Retinal pigment epithelial cell (primary cell): ENCODE measurements at regions not wholly inside any gene's neighbourhood (a gene's known extent, or its start where the extent isn't known, plus 50 kb on each side); places are given as distances from the start of the nearest gene placed in this dataset.

Experiments used
- DNase-seq: peaks from one replicate; pipeline ENCODE4 v3.0.0-alpha.2; 2010; ENCODE audit warnings: low read depth
- H3K4me3 ChIP-seq: 2 replicates; pipeline ENCODE4 v1.5.1; 2011; ENCODE audit warnings: mild to moderate bottlenecking, low read length, control low read depth, moderate library complexity
- TF ChIP-seq, protein P1 (sequence below): conservative IDR thresholded peaks from 2 replicates; pipeline ENCODE4 v1.5.1; 2011; ENCODE audit warnings: low read depth, low read length, control low read depth, inconsistent platforms

DNA sequence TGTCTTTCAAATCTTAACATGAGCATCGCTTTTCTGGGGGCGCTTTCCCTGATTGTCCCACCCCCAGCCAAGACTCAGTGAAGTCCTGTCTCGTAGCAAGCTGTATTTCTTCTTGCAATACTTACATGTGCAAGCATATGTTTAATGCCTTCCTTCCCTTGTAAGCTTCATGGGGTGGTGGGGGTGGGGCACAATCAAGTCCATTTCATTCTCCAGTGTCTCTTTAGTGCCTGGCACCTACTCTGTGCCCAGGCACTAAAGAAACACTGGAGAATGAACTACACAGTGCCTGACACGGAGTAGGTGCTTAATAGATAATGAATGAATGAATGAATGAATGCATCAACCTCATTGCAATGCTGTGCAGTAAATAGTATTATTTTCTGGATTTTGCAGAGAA is 143.1 kb downstream of the PLPP3 start:
- DNase-seq = no peak
- TF ChIP-seq, protein P1, sequence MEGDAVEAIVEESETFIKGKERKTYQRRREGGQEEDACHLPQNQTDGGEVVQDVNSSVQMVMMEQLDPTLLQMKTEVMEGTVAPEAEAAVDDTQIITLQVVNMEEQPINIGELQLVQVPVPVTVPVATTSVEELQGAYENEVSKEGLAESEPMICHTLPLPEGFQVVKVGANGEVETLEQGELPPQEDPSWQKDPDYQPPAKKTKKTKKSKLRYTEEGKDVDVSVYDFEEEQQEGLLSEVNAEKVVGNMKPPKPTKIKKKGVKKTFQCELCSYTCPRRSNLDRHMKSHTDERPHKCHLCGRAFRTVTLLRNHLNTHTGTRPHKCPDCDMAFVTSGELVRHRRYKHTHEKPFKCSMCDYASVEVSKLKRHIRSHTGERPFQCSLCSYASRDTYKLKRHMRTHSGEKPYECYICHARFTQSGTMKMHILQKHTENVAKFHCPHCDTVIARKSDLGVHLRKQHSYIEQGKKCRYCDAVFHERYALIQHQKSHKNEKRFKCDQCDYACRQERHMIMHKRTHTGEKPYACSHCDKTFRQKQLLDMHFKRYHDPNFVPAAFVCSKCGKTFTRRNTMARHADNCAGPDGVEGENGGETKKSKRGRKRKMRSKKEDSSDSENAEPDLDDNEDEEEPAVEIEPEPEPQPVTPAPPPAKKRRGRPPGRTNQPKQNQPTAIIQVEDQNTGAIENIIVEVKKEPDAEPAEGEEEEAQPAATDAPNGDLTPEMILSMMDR = no peak
- H3K4me3 ChIP-seq = no peak overlapping the region

DNA sequence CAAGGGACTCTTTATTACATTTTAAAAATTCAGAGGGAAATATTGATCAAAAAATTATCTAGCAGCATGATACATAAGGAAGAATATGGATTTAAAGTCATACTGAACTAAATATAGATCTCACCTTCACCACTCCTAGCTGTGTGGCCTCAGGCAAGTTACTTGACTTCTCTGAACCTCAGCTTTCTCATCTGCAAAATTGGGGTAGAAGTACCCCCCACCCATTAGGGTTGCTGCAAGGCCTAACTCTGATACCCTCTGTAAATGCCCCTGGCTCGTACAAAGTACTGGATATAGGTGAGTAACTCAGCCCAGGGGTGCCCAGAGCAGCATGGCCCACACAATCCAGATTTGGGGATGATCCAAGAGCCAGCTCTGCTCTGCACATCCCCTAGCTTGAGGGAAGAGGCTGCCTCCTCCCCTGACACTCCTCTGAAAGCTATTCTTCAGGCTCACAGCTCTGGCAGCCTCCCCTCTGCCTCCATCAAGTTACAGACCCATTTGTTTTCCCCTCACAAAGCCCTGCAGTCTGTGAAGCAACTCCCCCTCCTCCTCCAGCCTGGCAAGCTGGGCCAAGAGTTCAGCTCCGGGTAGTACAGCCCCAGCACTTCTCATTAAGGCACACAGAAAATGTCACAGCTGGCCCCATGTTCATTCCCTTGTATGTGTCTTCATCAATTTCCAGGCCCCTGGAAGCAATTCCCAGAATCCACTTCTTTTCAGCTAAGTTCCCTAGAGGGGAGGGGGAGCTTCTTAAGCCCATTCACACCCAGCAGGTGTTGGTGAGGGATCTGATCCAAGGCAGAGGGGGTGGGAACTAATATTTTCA is 143.7 kb downstream of the PLPP3 start:
- H3K4me3 ChIP-seq = no peak overlapping the region
- TF ChIP-seq, protein P1 = no peak
- no peak for DNase-seq

DNA sequence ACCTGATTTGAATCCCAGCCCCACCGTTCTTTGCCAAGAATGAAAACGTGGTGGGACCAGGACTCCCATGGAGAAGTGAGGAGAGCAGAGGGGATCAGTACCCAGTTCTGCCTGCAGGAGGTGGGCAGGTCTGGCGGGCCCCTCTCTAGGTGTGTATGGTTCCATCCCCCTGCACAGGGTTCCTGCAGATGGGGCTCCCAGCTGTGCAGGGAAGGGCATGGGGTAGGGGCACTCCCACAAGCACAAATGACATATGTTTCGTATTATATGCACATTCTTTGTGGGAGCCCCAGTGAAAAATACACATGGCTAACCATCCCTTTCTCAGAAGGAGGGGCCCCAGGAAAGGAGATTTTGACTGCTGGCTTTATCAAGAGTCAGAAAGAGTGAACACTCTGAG is 144.6 kb downstream of the PLPP3 start:
- TF ChIP-seq, protein P1 = peak; percentile 19
- no peak for DNase-seq

DNA sequence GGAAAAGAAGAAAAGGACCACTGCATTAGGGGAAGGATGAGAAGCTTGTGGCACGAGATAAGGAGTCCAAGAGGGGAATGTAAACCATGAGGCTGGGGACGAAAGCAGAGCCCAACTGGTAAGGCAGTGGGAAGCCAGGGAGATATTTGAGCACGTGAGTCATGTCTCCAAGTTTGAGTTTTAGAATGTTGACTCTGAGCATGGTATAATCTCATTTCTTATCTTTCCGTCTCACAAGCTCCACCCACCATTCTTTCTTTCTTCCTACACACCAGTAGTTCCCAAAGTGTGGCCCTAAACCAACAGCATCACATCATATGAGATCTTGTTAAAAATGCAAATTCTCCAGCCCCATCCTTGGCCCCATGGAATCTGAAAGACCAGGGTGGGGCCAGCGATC is 145.3 kb downstream of the PLPP3 start:
- no peak for DNase-seq
- TF ChIP-seq, protein P1 = no peak
- no peak overlapping the region for H3K4me3 ChIP-seq

More for the DNA sequence above, 144.6 kb downstream of the PLPP3 start:
- no peak overlapping the region for H3K4me3 ChIP-seq

DNA sequence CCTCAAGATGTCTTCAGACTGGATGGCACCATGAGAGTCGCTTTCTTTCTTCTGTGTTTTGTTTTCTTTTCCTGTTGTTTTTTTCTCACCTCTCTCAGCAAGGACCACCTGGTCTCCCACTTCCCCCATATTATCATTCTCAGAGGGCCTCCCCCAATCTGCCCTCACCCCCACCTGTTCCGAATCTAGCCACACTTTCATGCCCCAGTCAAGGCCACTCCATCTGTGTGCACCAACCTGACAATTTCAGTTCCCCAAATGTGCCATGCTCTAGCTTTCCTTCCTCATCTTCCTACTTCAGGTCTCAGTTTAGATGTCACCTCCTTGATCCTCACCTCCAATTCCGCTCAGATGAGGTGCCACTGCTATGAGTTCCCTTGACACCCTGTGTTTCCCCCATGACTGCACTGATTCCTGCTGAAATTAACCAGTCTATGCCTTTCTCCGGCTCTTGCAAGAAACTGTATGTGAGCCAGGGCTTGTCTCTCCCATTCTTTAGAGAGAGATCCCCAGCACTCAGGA is 146.2 kb downstream of the PLPP3 start:
- DNase-seq = no peak
- H3K4me3 ChIP-seq = no peak overlapping the region
- TF ChIP-seq, protein P1 = no peak

DNA sequence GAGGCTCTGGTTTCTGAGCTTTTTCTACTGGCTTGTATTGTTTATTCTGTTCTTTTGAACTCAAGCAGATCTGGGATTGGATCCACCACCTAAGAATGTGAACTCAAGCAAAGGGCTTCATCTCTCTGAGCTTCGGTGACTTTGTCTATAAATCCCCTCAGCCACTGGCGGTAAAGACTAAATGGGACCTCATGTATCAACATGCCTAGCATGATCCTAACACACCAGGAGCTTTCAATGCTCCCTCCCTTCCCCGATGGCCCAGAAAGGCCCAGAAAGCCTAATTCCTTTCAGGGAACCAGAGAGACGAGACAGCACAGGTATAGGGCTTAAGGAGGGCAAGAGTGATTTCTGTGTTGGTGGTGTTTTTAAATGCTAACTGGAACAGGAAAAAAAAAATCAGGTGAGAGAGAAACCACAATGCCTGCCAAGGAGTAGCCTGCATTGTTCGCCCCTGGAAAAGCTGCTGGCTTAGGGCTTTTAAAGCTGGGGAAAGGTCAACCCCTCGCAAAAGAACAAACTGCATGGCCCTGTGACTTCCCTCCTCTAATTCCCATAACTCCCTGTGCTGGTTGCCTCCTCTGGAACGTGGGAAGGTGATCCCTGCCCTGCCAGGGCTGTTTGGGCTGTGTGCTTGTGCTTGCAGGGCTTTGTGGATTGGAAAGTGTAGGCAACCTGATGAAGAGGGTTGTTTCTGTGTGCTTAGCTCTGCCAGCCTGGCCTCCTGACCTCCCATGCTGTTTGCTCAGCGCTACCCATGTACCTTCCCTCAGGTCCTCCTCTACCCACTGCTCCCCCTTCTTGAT is 147.0 kb downstream of the PLPP3 start:
- DNase-seq = no peak
- TF ChIP-seq, protein P1 = no peak
- H3K4me3 ChIP-seq = no peak overlapping the region
